Ovary (tissue), 3 donors: ENCODE measurements at regions not wholly inside any gene's neighbourhood (a gene's known extent, or its start where the extent isn't known, plus 50 kb on each side); places are given as distances from the start of the nearest gene placed in this dataset.

Experiments
- EP300 ChIP-seq: sonication (generic); formaldehyde crosslinking; IDR thresholded peaks from one replicate; pipeline ENCODE4 v1.6.1; 2017; ENCODE audit warnings: antibody characterized with exemption
- TF ChIP-seq, protein P1 (sequence below), 3 donors: fragments of 450-650 bp in 2 of 3; fragments of 200-600 bp in 1 of 3; IDR thresholded peaks; one replicate each; pipeline versions ENCODE4 v1.5.1 to v1.8.0; 2016 to 2022; ENCODE audit warnings: antibody characterized with exemption in 3 of 3, mild to moderate bottlenecking in 1 of 3
- donor health status: DM: no; HTN: no; CAD: no.

DNA sequence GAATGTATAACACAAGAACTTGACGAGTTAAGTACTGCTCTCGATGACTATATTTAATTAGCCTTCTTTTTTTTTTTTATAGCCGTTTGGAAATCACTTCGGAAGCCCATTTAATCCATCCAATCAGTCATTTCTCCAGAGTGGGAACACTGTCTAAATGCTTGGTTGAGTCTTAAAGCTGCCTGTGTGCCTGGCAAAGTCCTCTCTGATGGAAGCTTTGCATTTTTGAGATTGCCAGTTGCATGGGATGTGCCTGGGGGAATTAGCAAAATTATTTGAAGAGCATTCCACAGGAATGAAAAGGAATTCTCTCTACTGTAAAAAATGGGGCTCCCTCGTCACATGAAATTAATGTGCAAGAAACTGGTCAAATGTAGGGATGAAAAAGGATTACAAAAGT lies 398.8 kb upstream of the RPS6KA3 start:
- TF ChIP-seq, protein P1, sequence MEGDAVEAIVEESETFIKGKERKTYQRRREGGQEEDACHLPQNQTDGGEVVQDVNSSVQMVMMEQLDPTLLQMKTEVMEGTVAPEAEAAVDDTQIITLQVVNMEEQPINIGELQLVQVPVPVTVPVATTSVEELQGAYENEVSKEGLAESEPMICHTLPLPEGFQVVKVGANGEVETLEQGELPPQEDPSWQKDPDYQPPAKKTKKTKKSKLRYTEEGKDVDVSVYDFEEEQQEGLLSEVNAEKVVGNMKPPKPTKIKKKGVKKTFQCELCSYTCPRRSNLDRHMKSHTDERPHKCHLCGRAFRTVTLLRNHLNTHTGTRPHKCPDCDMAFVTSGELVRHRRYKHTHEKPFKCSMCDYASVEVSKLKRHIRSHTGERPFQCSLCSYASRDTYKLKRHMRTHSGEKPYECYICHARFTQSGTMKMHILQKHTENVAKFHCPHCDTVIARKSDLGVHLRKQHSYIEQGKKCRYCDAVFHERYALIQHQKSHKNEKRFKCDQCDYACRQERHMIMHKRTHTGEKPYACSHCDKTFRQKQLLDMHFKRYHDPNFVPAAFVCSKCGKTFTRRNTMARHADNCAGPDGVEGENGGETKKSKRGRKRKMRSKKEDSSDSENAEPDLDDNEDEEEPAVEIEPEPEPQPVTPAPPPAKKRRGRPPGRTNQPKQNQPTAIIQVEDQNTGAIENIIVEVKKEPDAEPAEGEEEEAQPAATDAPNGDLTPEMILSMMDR (IDR thresholded peaks at IDR 0.05): no peak
- no peak for TF ChIP-seq EP300
